ENCODE measurements at regions not wholly inside any gene's neighbourhood (a gene's known extent, or its start where the extent isn't known, plus 50 kb on each side); places are given as distances from the start of the nearest gene placed in this dataset.
"Not testable (repeated sequence)": the region's sequence is repeated elsewhere in the genome, so short reads cannot be mapped to it uniquely, and the experiment has no call there.

GRCh38 chr3:145490088-145491048, 670.6 kb downstream of the PLOD2 start:
- intact Hi-C loops (cut with DNase I), result no loop called here
- H3K36me3 ChIP-seq, result no peaks in the 10 kb centered on the region

GRCh38 chr3:145492456-145492855, 668.5 kb downstream of the PLOD2 start:
- TF ChIP-seq CTCF (IDR thresholded peaks at IDR 0.05), result no peak
- H3K27me3 ChIP-seq, result no peaks in the 10 kb centered on the region
- no peak for DNase-seq (ENCODE audit: low spot score in 2 of 2)
- no peaks in the 10 kb centered on the region for H3K4me1 ChIP-seq
- H3K36me3 ChIP-seq, result no peaks in the 10 kb centered on the region
- H3K4me3 ChIP-seq, result no peak overlapping the region
- no peaks in the 10 kb centered on the region for H3K9me3 ChIP-seq
- no peak overlapping the region for H3K27ac ChIP-seq
- intact Hi-C loops (cut with DNase I), result no loop called here

More at GRCh38 chr3:145490088-145491048, 670.6 kb downstream of the PLOD2 start:
- DNase-seq (ENCODE audit: low spot score in 2 of 2), result no peak
- Histone ChIP-seq H3K27ac (no peak overlapping the region), H3K27me3 (no peaks in the 10 kb centered on the region), H3K4me1 (no peaks in the 10 kb centered on the region), H3K4me3 (no peak overlapping the region), H3K9me3 (no peaks in the 10 kb centered on the region)
- no peak for TF ChIP-seq CTCF (IDR thresholded peaks at IDR 0.05)

GRCh38 chr3:145517416-145517815, 643.6 kb downstream of the PLOD2 start:
- H3K36me3 ChIP-seq; H3K27ac ChIP-seq; H3K9me3 ChIP-seq; H3K27me3 ChIP-seq; H3K4me3 ChIP-seq; H3K4me1 ChIP-seq; intact Hi-C loops (cut with DNase I); DNase-seq (ENCODE audit: low spot score in 2 of 2): not testable (repeated sequence)

- Histone ChIP-seq H3K9me3 (no peaks in the 10 kb centered on the region), H3K27me3 (no peaks in the 10 kb centered on the region), H3K27ac (no peak overlapping the region), H3K4me1 (no peaks in the 10 kb centered on the region), H3K4me3 (no peak overlapping the region), H3K36me3 (no peaks in the 10 kb centered on the region)
- DNase-seq (ENCODE audit: low spot score in 2 of 2), result no peak
- TF ChIP-seq CTCF (IDR thresholded peaks at IDR 0.05), result no peak
- intact Hi-C loops (cut with DNase I), result no loop called here
Measured at GRCh38 chr3:145518639-145519038, 642.3 kb downstream of the PLOD2 start.

- H3K4me3 ChIP-seq, result no peak overlapping the region
- no peaks in the 10 kb centered on the region for H3K27me3 ChIP-seq
- intact Hi-C loops (cut with DNase I), result no loop called here
- no peak overlapping the region for H3K27ac ChIP-seq
- no peak for DNase-seq (ENCODE audit: low spot score in 2 of 2)
- H3K36me3 ChIP-seq, result no peaks in the 10 kb centered on the region
- no peak for TF ChIP-seq CTCF (IDR thresholded peaks at IDR 0.05)
- H3K4me1 ChIP-seq, result peaks cover 0 to 2% of the 10 kb centered on the region in 2 donors
- H3K9me3 ChIP-seq, result no peaks in the 10 kb centered on the region
Measured at GRCh38 chr3:145519398-145520047, 641.5 kb downstream of the PLOD2 start.

GRCh38 chr3:145522179-145522578, 638.8 kb downstream of the PLOD2 start:
- no peaks in the 10 kb centered on the region for H3K9me3 ChIP-seq
- intact Hi-C loops (cut with DNase I), result no loop called here
- H3K36me3 ChIP-seq, result no peaks in the 10 kb centered on the region
- no peaks in the 10 kb centered on the region for H3K27me3 ChIP-seq
- TF ChIP-seq CTCF (IDR thresholded peaks at IDR 0.05), result no peak
- H3K4me1 ChIP-seq, result peaks cover 0 to 2% of the 10 kb centered on the region in 2 donors
- no peak for DNase-seq (ENCODE audit: low spot score in 2 of 2)
- H3K4me3 ChIP-seq, result no peak overlapping the region
- no peak overlapping the region for H3K27ac ChIP-seq
